Limb (tissue), 2 donors: ENCODE measurements at regions not wholly inside any gene's neighbourhood (a gene's known extent, or its start where the extent isn't known, plus 50 kb on each side); places are given as distances from the start of the nearest gene placed in this dataset.

Source experiments
- DNase-seq, 2 donors: peaks; one replicate each; pipeline ENCODE4 v3.0.0-alpha.2; 2016; ENCODE audit errors: extremely low spot score in 2 of 2

GRCh38 chr2:120672526-120673204 lies 63.0 kb upstream of the GLI2 start:
- DNase-seq, result no peak

GRCh38 chr2:120673205-120673550 lies 62.5 kb upstream of the GLI2 start:
- no peak for DNase-seq

GRCh38 chr2:120673571-120674061 lies 62.1 kb upstream of the GLI2 start:
- DNase-seq, result no peak

GRCh38 chr2:120674246-120675170 lies 61.2 kb upstream of the GLI2 start:
- DNase-seq, result no peak

GRCh38 chr2:120675460-120676130 lies 60.1 kb upstream of the GLI2 start:
- DNase-seq, result peak; percentile 45 to 77

- DNase-seq, result no peak
Measured at GRCh38 chr2:120677221-120677620, 58.4 kb upstream of the GLI2 start.

GRCh38 chr2:120677696-120678247 lies 57.9 kb upstream of the GLI2 start:
- no peak for DNase-seq

- peak; percentile 38 to 52 for DNase-seq
Measured at GRCh38 chr2:120678251-120678650, 57.4 kb upstream of the GLI2 start.

- peak in 1 of 2 donors; percentile 30 for DNase-seq
Measured at GRCh38 chr2:120678926-120679325, 56.7 kb upstream of the GLI2 start.

- no peak for DNase-seq
Measured at GRCh38 chr2:120679526-120679925, 56.1 kb upstream of the GLI2 start.

GRCh38 chr2:120680136-120680761 lies 55.4 kb upstream of the GLI2 start:
- DNase-seq, result peak; percentile 81 to 91

- peak in 1 of 2 donors; percentile 32 for DNase-seq
Measured at GRCh38 chr2:120681181-120681580, 54.5 kb upstream of the GLI2 start.

- no peak for DNase-seq
Measured at GRCh38 chr2:120681696-120682288, 53.9 kb upstream of the GLI2 start.

GRCh38 chr2:120682654-120683053 lies 53.0 kb upstream of the GLI2 start:
- DNase-seq, result no peak

- DNase-seq, result no peak
Measured at GRCh38 chr2:120683081-120683480, 52.6 kb upstream of the GLI2 start.

- DNase-seq, result no peak
Measured at GRCh38 chr2:120683701-120684100, 52.0 kb upstream of the GLI2 start.

- no peak for DNase-seq
Measured at GRCh38 chr2:120684289-120685065, 51.2 kb upstream of the GLI2 start.

GRCh38 chr2:120685066-120685973 lies 50.3 kb upstream of the GLI2 start:
- no peak for DNase-seq
